OCI-LY3 (cell line): ENCODE measurements at regions not wholly inside any gene's neighbourhood (a gene's known extent, or its start where the extent isn't known, plus 50 kb on each side); places are given as distances from the start of the nearest gene placed in this dataset.
A peak's percentile ranks its signal among the peaks of the same experiment; 100 is the strongest.

ENCODE experiments used
- H2AFZ ChIP-seq: fragments of 200-600, 300-600 bp; shearing (Covaris generic); 2 replicates; pipeline ENCODE4 v1.6.0; 2014; ENCODE audit warnings: antibody characterized with exemption, low read depth, low read length
- H3K27ac ChIP-seq: fragments of 200-600, 300-600 bp; sonication (generic); 2 replicates; pipeline ENCODE4 v1.5.1; 2014; ENCODE audit warnings: mild to moderate bottlenecking, low read length, moderate library complexity, mixed read lengths
- H3K27me3 ChIP-seq: fragments of 200-600, 300-600 bp; sonication (generic); 2 replicates; pipeline ENCODE4 v1.6.1; 2014; ENCODE audit warnings: low read depth, low read length, mixed read lengths
- H3K36me3 ChIP-seq: fragments of 200-600, 300-600 bp; sonication (generic); replicated peaks from 2 replicates; pipeline ENCODE3; 2014; ENCODE audit warnings: low read depth, low read length, mixed read lengths
- H3K4me1 ChIP-seq: fragments of 300-600, 200-600 bp; sonication (generic); 2 replicates; pipeline ENCODE4 v1.6.1; 2014; ENCODE audit warnings: low read length, mixed read lengths
- H3K4me2 ChIP-seq: fragments of 200-600, 300-600 bp; sonication (generic); 2 replicates; pipeline ENCODE4 v1.6.1; 2014; ENCODE audit warnings: low read length, mixed read lengths
- H3K4me3 ChIP-seq: fragments of 300-600, 200-600 bp; sonication (generic); 2 replicates; pipeline ENCODE4 v1.5.1; 2014; ENCODE audit warnings: antibody characterized with exemption, mild to moderate bottlenecking, low read length, moderate library complexity
- H3K79me2 ChIP-seq: fragments of 300-600, 200-600 bp; shearing (Covaris generic); 2 replicates; pipeline ENCODE4 v1.6.1; 2014; ENCODE audit warnings: mild to moderate bottlenecking, low read length, mixed read lengths
- H3K9ac ChIP-seq: fragments of 300-600, 200-600 bp; shearing (Covaris generic); 2 replicates; pipeline ENCODE4 v1.6.0; 2014; ENCODE audit warnings: mild to moderate bottlenecking, low read length, moderate library complexity
- H3K9me3 ChIP-seq: fragments of 200-600, 300-600 bp; shearing (Covaris generic); 2 replicates; pipeline ENCODE4 v1.6.1; 2014; ENCODE audit warnings: low read length, mixed read lengths; ENCODE audit not compliant: insufficient read depth
- H4K20me1 ChIP-seq: fragments of 200-600, 300-600 bp; sonication (generic); 2 replicates; pipeline ENCODE4 v1.6.1; 2016; ENCODE audit warnings: low read length, mixed read lengths; ENCODE audit not compliant: insufficient read depth
- CTCF ChIP-seq: fragments of 200-600, 300-600 bp; sonication (generic); IDR thresholded peaks from 2 replicates; pipeline ENCODE4 v1.5.1; 2014; ENCODE audit warnings: antibody characterized with exemption, low read length, low read depth
- EZH2phosphoT487 ChIP-seq: fragments of 200-600 bp; shearing (Covaris generic); IDR thresholded peaks from 2 replicates; pipeline ENCODE4 v1.6.1; 2018; ENCODE audit warnings: antibody characterized with exemption, mixed run types, low read depth

- Histone ChIP-seq H3K4me3 (no peak overlapping the region), H4K20me1 (no peaks in the 10 kb centered on the region), H3K36me3 (no peaks in the 10 kb centered on the region), H3K9ac (no peak overlapping the region), H3K4me1 (peaks cover 11% of the 10 kb centered on the region), H3K4me2 (no peak overlapping the region), H3K27ac (no peak overlapping the region), H3K9me3 (no peaks in the 10 kb centered on the region), H3K79me2 (no peaks in the 10 kb centered on the region), H3K27me3 (no peaks in the 10 kb centered on the region), H2AFZ (no peak overlapping the region)
- TF ChIP-seq CTCF (0 out of 2 replicates have a peak, but pooled peaks have one; percentile 21), EZH2phosphoT487 (no peak)
Observed at GRCh38 chr2:215794829-215795546, 218.4 kb downstream of the MREG start.

DNA sequence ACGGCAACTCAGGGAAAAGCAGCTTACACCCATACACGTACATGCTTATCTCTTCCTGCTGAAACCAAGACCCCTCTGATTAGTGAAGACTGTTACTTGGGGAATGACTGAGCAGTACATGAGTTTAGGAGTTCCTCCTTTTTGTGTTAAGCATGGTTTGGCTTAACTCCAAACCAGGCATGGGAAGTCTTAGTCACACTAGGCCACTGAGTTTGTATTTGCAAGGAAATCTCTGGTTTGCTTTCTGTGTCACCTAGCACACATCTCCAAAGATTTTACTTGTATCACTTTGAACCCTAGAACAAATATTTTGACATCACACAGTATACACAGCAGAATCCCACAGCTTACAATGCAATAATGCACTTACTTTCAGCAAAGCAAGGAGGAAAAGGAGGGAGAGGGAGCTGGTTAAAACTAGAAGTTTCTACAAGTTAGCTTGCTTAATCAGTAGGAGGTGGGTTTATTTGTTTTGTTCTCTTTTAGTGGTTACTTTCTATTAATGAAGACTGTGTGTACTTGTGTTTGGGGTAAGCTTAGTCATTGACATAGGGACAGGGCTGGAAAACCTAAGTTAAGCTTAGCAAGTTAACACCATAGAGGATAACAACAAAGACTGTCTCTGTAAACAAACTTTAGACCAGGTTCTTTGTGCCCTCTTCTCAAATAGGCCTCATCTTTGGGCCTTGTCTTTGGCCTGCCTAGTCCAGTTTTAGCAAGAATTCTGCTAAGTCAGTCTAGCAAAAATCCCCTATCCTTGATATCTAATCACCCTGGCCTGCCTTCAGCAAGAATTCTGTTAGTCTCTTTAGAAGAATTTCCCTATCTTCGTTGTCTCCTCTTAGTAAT, 219.4 kb downstream of the MREG start:
- TF ChIP-seq CTCF (no peak), EZH2phosphoT487 (no peak)
- no peaks in the 10 kb centered on the region for H3K36me3 ChIP-seq
- H4K20me1 ChIP-seq = no peaks in the 10 kb centered on the region
- H2AFZ ChIP-seq = no peak overlapping the region
- no peaks in the 10 kb centered on the region for H3K9me3 ChIP-seq
- H3K79me2 ChIP-seq = no peaks in the 10 kb centered on the region
- no peak overlapping the region for H3K4me2 ChIP-seq
- H3K4me3 ChIP-seq = no peak overlapping the region
- H3K9ac ChIP-seq = no peak overlapping the region
- H3K4me1 ChIP-seq = peaks cover 11% of the 10 kb centered on the region
- no peak overlapping the region for H3K27ac ChIP-seq
- H3K27me3 ChIP-seq = no peaks in the 10 kb centered on the region

GRCh38 chr2:215791481-215791937, 221.8 kb downstream of the MREG start:
- TF ChIP-seq CTCF = no peak
- TF ChIP-seq EZH2phosphoT487 = no peak

More at GRCh38 chr2:215791481-215791937, 221.8 kb downstream of the MREG start:
- no peak overlapping the region for H3K4me2 ChIP-seq
- no peaks in the 10 kb centered on the region for H3K9me3 ChIP-seq
- H3K79me2 ChIP-seq = no peaks in the 10 kb centered on the region
- H2AFZ ChIP-seq = no peak overlapping the region
- H3K36me3 ChIP-seq = no peaks in the 10 kb centered on the region
- no peaks in the 10 kb centered on the region for H3K27me3 ChIP-seq
- H3K4me3 ChIP-seq = no peak overlapping the region
- no peak overlapping the region for H3K27ac ChIP-seq
- peaks cover 7% of the 10 kb centered on the region for H3K4me1 ChIP-seq
- no peak overlapping the region for H3K9ac ChIP-seq
- H4K20me1 ChIP-seq = no peaks in the 10 kb centered on the region
